Loucy (cell line): ENCODE measurements at regions not wholly inside any gene's neighbourhood (a gene's known extent, or its start where the extent isn't known, plus 50 kb on each side); places are given as distances from the start of the nearest gene placed in this dataset.

ENCODE experiments used
- H2AFZ ChIP-seq: fragments of 200-600 bp; sonication (generic); 2 replicates; pipeline ENCODE4 v1.6.0; 2016; ENCODE audit warnings: antibody characterized with exemption, mild to moderate bottlenecking, low read length, moderate library complexity
- H3F3A ChIP-seq: fragments of 200-600 bp; 2 replicates; pipeline ENCODE4 v1.6.0; 2016; ENCODE audit warnings: antibody characterized with exemption, low read depth, mild to moderate bottlenecking
- H3K27me3 ChIP-seq: fragments of 200-600 bp; sonication (generic); 2 replicates; pipeline ENCODE4 v1.6.1; 2014; ENCODE audit warnings: low read length, mild to moderate bottlenecking; ENCODE audit not compliant: insufficient read depth, poor library complexity, severe bottlenecking
- H3K36me3 ChIP-seq: fragments of 200-600 bp; sonication (generic); 2 replicates; pipeline ENCODE4 v1.6.1; 2016; ENCODE audit warnings: low read length; ENCODE audit not compliant: insufficient read depth
- H3K4me1 ChIP-seq: fragments of 200-600 bp; sonication (generic); 2 replicates; pipeline ENCODE4 v1.5.1; 2014; ENCODE audit warnings: low read length, mild to moderate bottlenecking; ENCODE audit not compliant: insufficient read depth, poor library complexity, severe bottlenecking
- H3K4me2 ChIP-seq: fragments of 200-600 bp; sonication (generic); 2 replicates; pipeline ENCODE4 v1.6.0; 2014; ENCODE audit warnings: antibody characterized with exemption, low read length, low read depth, mild to moderate bottlenecking; ENCODE audit not compliant: poor library complexity, severe bottlenecking
- H3K4me3 ChIP-seq: fragments of 200-600 bp; sonication (generic); 2 replicates; pipeline ENCODE4 v1.5.1; 2014; ENCODE audit warnings: low read length, mild to moderate bottlenecking, mixed read lengths; ENCODE audit not compliant: poor library complexity, severe bottlenecking
- H3K79me2 ChIP-seq: fragments of 200-600 bp; sonication (generic); 2 replicates; pipeline ENCODE4 v1.6.1; 2014; ENCODE audit warnings: low read length; ENCODE audit not compliant: insufficient read depth
- H3K9ac ChIP-seq: fragments of 200-600 bp; sonication (generic); 2 replicates; pipeline ENCODE4 v1.6.0; 2014; ENCODE audit warnings: mild to moderate bottlenecking, low read depth, low read length, moderate library complexity; ENCODE audit not compliant: poor library complexity, severe bottlenecking
- H3K9me2 ChIP-seq: fragments of 200-600 bp; sonication (generic); replicated peaks from 2 replicates; pipeline ENCODE4 v1.6.1; 2016; ENCODE audit warnings: low read depth, low read length, mixed read lengths
- H3K9me3 ChIP-seq: fragments of 200-600 bp; sonication (generic); 2 replicates; pipeline ENCODE4 v1.6.1; 2014; ENCODE audit warnings: mild to moderate bottlenecking, antibody characterized with exemption, low read length, low read depth; ENCODE audit not compliant: insufficient read depth
- H4K20me1 ChIP-seq: fragments of 200-600 bp; sonication (generic); 2 replicates; pipeline ENCODE4 v1.6.0; 2014; ENCODE audit warnings: antibody characterized with exemption, low read length, mild to moderate bottlenecking; ENCODE audit not compliant: insufficient read depth, poor library complexity, severe bottlenecking
- CTCF ChIP-seq: fragments of 200-600 bp; sonication (generic); conservative IDR thresholded peaks from 2 replicates; pipeline ENCODE4 v1.5.1; 2014; ENCODE audit warnings: mild to moderate bottlenecking, antibody characterized with exemption, low read length
- EZH2phosphoT487 ChIP-seq: fragments of 200-600 bp; IDR thresholded peaks from 2 replicates; pipeline ENCODE4 v1.6.1; 2018; ENCODE audit warnings: antibody characterized with exemption, mild to moderate bottlenecking, moderate library complexity, borderline replicate concordance

DNA sequence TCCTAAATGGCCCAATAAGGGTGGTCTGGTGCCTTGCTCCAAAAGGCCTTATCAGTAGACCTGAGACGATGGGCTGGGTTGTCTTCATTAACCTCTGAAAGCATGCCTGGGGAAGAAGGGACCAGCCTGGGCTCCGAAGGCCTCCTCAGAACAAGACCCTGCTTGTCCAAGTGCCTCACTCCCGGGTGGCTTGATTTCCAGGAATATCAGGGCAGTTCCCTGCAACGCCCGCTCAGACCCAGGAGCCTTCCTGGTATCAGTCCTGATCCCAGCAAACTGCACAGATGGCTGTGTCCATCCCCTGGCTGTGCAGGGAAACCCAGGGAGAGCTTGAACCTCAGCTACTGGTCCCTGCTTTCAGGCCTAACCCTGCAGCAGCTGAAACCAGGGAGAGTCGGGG is 49.9 kb upstream of the CUX1 start:
- Histone ChIP-seq H4K20me1 (no peaks in the 10 kb centered on the region), H3K79me2 (no peaks in the 10 kb centered on the region), H3K27me3 (no peaks in the 10 kb centered on the region), H3K4me1 (no peaks in the 10 kb centered on the region), H3K4me2 (no peak overlapping the region), H3K9ac (no peak overlapping the region), H2AFZ (no peak overlapping the region; the same call in 1 of the 2 replicates), H3K36me3 (no peaks in the 10 kb centered on the region), H3K9me3 (no peaks in the 10 kb centered on the region), H3K4me3 (no peak overlapping the region), H3F3A (no peaks in the 10 kb centered on the region), H3K9me2 (no peaks in the 10 kb centered on the region)
- TF ChIP-seq CTCF, result no peak
- no peak for TF ChIP-seq EZH2phosphoT487
